ENCODE measurements at regions not wholly inside any gene's neighbourhood (a gene's known extent, or its start where the extent isn't known, plus 50 kb on each side); places are given as distances from the start of the nearest gene placed in this dataset.

DNA sequence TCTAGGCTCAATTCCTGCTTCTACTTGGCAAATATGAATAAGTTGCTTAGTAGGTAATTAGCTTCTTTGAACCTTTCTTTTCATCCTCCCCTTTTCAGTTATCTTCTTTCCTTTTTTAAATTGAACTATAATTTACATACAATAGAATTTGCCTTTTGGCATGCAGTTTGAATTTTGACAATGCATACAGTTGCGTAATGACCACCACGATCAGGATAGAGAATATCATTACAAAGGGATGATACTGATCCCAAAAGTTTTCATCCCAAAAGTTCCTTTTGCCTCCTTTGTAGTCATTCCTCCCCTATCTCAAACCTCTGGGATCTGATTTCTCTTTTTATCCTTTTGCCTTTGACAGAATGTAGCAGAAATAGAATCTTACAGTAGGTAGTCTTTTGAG lies 164.4 kb downstream of the NOC3L start:
- no peak for DNase-seq

GRCh38 chr10:94199565-94199964 lies 163.2 kb downstream of the NOC3L start:
- no peak for DNase-seq

GRCh38 chr10:94200146-94200837 lies 162.4 kb downstream of the NOC3L start:
- no peak for DNase-seq

GRCh38 chr10:94205396-94205831 lies 157.3 kb downstream of the NOC3L start:
- DNase-seq, result no peak

DNA sequence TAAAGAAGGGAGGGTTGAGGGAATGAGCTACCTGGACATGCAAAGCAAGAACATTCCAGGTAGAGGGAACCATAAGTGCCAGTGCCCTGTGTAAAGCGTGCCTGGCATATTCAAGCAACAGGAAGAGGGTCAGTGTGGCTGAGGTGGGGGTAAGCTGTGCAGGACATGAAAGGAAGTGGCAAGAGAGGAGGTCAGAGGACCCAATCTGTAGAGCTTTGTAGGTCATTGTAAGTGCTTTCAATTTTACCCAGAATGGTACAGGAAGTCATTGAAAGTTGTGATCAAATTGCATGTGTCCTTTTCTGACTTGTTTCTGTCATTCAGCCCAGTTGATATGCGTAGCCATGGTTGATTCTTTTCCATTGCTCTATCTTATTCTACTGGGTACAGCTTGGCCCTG lies 156.6 kb downstream of the NOC3L start:
- no peak for DNase-seq

- no peak for DNase-seq
Observed at GRCh38 chr10:94208315-94208714, 154.4 kb downstream of the NOC3L start.

DNA sequence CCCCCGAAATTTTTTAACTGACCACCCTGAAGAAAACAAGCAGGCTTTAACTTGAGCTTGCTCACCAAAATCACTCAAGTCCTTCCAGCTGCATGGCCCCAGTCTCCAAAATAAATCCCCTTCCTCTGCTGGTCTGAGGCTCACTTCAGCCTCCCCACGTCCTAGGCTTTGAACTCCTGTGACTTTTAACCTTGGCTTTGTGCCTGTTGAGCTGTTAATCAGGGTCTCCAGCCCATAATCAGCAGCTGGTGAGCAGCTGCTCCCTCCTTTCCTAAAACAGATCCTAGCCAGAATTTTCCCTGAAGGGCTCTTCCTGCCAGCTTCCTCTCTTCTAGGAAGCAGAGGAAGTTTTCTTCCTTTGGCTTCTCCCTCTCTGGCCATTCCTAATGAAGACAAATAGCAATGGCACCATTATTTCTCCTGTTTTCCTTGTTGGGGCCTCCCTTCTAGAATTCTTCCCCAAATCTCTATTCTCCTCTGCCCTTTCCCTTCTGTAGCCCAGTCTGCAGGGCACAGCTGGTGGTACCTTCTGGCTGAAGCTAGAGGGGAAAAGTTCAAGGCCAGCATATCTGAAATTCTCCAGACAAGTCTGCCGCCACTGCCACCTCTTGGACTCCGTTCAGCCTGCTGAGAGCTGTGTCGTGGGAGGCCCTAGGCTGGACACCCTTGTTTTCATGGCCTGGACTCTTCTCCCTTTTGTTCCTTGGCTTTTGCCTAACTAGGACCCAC lies 152.1 kb downstream of the NOC3L start:
- no peak for DNase-seq

- no peak for DNase-seq
Observed at GRCh38 chr10:94211169-94211510, 151.6 kb downstream of the NOC3L start.

- DNase-seq, result no peak
Observed at GRCh38 chr10:94213001-94213530, 149.7 kb downstream of the NOC3L start.

GRCh38 chr10:94213980-94214379 lies 148.8 kb downstream of the NOC3L start:
- no peak for DNase-seq

- DNase-seq, result no peak
Observed at GRCh38 chr10:94214481-94214893, 148.3 kb downstream of the NOC3L start.

- no peak for DNase-seq
Observed at GRCh38 chr10:94216201-94216600, 146.5 kb downstream of the NOC3L start.

- no peak for DNase-seq
Observed at GRCh38 chr10:94217411-94217810, 145.3 kb downstream of the NOC3L start.

GRCh38 chr10:94218493-94219183 lies 144.1 kb downstream of the NOC3L start:
- no peak for DNase-seq

DNA sequence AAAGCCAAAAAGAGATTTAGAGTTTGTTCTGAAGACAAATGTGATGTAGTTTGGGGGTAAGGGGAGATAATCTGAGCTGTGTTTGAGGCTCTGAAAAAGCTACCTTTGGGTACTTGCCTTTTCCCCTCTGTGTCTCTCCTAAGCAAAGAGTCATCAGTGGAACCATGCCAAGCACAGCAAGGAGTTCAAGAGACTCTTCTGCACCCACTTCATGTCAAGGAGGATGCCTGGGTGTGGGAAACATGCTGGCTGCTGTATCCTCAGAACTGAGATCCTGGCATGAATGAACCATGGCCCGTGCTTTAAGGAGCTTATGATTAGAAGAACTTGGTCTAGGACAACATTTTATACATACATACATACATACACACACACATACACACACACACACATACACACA lies 142.9 kb downstream of the NOC3L start:
- DNase-seq, result no peak

- DNase-seq, result no peak
Observed at GRCh38 chr10:94220717-94221116, 142.0 kb downstream of the NOC3L start.

DNA sequence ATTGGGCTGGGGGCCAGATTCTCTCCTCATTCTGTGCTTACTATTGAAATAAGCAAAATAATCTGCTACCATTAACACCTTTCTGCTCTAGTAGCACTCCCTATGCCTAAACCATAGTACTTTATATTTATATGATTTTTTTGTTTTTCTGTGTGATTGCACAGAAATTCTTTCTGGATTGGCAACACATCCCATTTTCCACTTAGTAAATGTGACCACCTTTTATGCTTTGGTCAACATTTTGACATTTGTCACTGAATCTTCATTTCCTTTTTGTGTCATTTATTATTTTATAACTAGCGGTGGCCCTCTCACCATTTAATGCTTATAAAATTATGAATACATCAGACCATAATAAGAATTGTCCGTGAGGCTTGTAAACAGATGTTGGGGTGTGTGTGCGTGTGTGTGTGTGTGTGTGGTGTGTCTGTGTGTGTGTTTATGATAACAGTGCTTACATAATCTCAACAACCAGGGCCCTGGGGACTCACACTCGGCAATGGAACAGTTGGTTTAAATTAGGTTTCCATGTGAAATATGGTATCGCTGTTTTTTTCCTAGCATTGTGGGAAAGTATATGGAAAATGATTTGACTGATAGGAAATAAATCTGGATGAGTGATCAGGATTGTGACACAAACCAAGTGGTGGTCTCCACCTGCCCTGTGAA lies 138.9 kb downstream of the NOC3L start:
- no peak for DNase-seq

DNA sequence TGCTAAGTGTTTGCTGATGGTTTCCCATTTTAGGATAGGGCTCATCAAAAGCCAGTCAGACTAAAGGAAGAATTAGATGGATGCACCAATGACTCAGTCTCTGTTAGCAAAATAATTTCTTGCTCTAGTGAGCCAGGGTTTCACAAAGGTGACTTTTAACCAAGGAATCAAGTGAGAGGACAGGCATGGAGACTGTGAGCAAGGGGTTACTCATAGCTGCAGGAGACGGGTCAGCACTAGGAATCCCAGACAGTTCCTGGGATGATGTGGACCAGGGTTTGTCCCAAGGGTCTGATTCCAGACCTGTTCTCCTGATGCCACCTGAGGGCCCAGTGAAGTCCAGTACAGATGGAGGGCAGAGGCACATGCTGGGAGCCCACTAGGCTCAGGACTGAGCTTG lies 138.1 kb downstream of the NOC3L start:
- no peak for DNase-seq

GRCh38 chr10:94225589-94225988 lies 137.2 kb downstream of the NOC3L start:
- DNase-seq, result no peak

GRCh38 chr10:94230134-94230785 lies 132.5 kb downstream of the NOC3L start:
- no peak for DNase-seq

- no peak for DNase-seq
Observed at GRCh38 chr10:94232711-94233383, 129.9 kb downstream of the NOC3L start.

GRCh38 chr10:94235461-94235860 lies 127.3 kb downstream of the NOC3L start:
- DNase-seq, result no peak
